Inflammatory macrophage (primary cell): ENCODE measurements at regions not wholly inside any gene's neighbourhood (a gene's known extent, or its start where the extent isn't known, plus 50 kb on each side); places are given as distances from the start of the nearest gene placed in this dataset.
"Not testable (repeated sequence)": the region's sequence is repeated elsewhere in the genome, so short reads cannot be mapped to it uniquely, and the experiment has no call there.

Experiments used
- DNase-seq, 2 donors: peaks; one replicate each; pipeline ENCODE4 v3.0.0-alpha.2; 2020 to 2022

DNA sequence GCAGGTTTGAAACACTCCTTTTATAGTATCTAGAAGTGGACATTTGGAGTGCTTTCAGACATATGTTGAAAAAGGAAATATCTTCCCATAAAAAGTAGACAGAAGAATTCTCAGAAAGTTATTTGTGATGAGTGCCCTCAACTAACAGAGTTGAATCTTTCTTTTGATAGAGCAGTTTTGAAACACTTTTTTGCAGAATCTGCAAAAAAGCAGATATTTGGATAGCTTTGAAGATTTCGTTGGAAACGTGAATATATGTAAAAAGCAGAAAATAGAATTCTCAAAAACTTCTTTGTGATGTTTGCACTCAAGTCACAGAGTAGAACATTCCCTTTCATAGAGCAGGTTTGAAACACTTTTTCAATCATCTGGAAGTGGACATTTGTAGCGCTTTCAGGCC lies 676.4 kb upstream of the ZNF337 start:
- not testable (repeated sequence) for DNase-seq

DNA sequence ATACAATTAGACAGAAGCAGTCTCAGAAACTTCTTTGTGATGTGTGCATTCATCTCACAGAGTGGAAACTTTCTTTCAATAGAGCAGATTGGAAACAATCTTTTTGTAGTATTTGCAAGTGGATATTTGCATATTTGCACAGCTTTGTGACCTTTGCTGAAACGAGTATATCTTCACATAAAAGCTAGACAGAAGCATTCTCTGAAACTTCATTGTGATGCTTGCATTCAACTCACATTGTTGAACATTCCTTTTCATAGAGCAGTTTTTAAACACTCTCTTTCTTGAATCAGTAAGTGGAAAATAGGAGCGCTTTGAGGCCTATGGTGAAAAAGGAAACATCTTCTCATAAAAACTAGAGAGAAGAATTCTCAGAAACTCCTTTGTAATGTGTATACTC lies 657.9 kb upstream of the ZNF337 start:
- no peak for DNase-seq

DNA sequence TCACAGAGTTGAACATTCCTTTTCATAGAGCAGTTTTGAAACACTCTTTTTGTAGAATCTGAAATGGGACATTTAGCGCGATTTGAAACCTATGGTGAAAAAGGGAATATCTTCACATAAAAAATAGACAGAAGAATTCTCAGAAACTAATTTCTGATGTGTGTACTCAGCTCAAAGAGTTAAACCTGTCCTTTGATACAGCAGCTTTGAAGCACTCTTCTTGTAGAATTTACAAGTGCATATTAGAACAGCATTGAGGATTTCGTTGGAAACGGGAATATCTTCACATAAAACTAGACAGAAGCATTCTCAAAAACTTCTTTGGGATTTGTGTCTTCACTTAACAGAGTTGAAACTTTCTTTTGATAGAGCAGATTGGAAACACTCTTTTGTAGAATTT lies 650.7 kb upstream of the ZNF337 start:
- no peak for DNase-seq

DNA sequence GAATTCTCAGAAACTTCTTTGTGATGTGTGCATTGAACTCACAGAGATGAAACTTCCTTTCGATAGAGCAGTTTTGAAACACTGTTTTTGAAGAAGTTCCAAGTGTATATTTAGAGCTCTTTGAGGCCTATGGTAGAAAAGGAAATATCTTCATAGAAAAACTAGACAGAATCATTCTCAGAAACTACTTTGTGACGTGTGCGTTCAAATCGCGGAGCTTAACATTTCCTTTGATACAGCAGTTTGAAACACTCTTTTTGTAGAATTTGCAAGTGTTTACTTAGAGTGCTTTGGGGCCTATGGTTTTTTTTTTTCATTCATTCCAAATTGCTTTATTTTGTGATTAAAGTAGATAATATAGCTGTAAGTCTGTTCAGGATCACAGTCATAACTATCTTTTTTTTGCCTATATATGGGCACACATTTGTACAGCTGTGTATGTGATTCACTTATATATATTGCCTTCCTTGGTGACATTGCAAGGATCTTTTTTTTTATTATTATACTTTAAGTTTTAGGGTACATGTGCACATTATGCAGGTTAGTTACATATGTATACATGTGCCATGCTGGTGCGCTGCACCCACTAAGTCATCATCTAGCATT lies 643.9 kb upstream of the ZNF337 start:
- DNase-seq = not testable (repeated sequence)

DNA sequence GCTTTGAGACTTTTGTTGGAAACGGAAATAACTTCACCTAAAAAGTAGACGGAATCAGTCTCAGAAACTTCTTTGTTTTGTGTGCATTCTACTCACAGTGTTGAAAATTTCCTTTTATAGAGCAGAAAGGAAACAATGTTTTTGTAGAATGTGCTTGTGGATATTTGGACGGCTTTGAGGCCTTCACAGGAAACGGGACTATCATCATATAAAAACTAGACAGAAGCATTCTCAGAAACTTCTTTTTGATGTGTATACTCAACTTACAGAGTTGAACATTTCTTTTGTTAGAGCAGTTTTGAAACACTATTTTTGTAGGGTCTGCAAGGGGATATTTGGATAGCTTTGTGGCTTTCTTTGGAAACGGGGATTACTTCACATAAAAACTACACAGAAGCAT lies 627.5 kb upstream of the ZNF337 start:
- no peak for DNase-seq

DNA sequence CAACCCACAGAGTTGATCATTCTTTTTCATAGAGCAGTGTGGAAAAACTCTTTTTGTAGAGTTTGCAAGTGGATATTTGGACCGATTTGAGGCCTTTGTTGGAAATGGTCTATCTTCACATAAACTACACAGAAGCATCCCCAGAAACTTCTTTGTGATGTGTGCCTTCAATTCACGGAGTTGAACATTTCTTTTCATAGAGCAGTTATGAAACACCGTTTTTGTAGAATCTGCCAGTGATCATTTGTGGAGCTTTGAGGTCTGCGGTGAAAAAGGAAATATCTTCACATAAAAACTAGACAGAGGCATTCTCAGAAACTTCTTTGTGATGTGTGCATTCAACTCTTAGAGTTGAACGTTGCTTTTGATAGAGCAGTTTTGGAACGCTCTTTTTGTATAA lies 618.4 kb upstream of the ZNF337 start:
- no peak for DNase-seq

DNA sequence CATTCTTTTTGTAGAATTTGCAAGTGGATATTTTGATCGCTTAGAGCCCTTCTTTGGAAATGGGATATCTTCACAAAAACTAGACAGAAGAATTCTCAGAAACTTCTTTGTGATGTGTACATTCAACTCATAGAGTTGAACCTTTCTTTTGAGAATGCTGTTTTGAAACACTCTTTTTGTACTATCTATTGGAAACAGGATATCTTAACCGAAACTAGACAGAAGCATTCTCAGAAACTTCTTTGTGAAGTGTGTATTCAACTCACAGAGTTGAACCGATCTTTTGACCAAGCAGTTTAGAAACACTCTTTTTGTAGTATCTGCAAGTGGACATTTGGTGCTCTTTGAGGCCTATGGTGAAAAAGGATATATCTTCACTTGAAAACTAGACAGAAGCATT lies 613.1 kb upstream of the ZNF337 start:
- not testable (repeated sequence) for DNase-seq

DNA sequence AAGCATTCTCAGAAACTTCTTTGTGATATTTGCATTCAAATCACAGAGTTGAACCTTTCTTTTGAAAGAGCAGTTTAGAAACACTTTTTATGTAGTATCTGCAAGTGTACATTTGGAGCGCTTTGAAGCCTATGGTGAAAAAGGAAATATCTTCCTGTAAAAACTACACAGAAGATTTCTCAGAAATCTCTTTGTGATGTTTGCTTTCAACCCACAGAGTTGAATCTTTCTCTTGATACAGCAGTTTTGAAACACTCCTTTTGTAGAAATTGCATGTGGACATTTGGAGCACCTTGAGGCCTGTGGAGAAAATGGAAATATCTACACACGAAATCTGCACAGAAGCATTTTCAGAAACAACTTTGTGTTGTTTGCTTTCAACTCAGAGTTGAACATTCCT lies 612.3 kb upstream of the ZNF337 start:
- no peak for DNase-seq

DNA sequence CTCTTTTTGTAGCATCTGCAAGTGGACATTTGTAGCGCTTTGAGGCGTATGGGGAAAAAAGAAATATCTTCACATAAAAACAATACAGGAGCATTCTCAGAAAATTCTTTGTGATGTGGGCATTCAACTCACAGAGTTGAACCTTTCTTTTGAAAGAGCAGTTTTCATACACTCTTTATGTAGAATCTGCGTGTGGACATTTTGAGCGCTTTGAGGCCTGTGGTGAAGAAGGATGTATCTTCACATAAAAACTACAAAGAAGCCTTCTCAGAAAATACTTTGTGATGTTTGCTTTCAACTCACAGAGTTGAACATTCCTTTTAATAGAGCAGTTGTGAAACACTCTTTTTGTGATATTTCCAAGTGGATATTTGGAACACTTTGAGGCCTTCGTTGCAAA lies 598.4 kb upstream of the ZNF337 start:
- no peak for DNase-seq

DNA sequence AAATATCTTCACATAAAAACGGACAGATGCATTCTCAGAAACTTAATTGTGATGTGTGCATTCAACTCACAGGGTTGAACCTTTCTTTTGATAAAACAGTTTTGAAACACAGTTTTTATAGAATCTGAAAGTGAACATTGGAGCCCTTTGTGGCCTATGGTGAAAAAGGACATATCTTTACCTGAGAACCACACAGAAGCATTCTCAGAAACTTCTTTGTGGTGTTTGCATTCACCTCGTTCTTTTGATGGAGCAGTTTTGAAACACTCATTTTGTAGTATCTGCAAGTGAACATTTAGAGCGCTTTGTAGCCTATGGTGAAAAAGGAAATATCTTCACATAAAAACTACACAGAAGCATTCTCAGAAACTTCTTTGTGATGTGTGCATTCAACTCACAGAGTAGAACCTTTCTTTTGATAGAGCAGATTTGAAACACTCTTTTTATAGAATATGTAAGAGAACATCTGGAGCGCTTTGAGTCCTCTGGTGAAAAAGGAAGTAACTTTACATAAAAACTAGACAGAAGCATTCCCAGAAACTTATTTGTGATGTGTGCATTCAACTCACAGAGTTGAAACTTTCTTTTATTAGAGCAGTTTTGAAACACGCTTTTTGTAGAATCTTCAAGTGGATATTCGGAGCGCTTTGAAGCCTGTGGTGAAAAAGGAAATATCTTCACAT lies 591.9 kb upstream of the ZNF337 start:
- not testable (repeated sequence) for DNase-seq

DNA sequence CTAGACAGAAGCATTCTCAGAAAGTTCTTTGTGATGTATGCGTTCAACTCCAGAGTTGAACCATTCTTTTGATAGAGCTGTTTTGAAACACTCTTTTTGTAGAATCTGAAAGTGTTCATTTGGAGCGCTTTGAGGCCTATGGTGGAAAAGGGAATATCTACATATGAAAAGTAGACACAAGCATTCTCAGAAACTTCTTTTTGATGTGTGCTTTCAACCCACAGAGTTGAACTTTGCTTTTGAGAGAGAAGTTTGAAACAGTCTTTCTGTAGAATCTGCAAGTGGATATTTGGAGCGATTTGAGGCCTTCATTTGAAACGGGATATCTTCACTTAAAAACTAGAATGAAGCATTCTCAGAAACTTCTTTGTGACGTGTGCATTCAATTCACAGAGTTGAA lies 582.6 kb upstream of the ZNF337 start:
- DNase-seq = no peak

DNA sequence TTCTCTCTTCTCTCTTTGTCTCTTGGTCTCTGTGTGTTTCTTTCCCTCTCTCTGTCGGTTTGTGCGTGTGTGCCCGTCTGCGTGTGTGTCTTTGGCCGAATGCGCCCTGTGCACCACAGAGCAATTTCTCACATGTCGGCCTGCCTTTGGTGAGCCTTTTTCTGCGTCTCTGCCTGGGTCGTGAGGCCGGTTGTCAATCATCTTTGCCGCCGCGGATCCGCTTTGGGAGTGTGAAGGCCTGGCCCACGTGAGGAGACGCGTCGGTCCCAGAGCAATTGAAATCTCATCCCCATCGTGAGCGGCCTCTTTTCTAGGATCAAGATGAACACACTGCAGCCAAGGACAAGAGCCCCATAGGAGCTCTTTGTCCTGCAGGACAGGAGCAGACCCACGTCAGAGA lies 580.7 kb upstream of the ZNF337 start:
- no peak for DNase-seq

DNA sequence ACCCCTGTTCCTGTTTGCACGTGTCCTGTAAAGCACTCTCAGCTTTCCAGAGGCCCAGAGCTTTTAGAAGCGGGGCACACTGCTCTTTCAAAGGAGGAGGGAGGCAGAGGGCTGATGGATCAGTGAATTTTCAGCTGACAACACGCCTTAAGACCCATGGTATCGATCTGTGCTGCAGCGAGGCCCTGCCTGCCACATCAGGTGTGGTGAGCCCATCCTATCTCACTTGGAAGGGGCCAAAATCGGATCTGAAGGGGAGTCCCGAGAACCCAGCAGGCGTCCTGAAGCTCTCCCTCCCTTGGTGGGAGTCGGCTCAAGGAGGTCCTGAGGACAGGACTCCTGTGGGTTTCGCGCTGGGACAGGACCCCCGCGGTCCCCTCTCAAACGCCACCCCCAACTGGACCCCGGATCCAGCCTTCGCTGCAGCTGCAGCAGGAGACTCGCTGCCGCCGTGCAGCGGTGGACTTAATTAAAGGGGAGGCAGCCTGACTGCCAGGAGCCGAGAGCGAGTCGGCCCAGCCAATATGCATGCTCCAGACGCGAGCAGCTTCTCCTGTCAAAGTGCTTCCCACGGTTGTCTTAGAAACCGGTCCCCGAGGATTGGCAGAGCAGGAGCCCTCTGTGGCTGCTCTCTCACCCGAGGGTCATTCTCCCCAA lies 580.0 kb upstream of the ZNF337 start:
- DNase-seq = no peak

DNA sequence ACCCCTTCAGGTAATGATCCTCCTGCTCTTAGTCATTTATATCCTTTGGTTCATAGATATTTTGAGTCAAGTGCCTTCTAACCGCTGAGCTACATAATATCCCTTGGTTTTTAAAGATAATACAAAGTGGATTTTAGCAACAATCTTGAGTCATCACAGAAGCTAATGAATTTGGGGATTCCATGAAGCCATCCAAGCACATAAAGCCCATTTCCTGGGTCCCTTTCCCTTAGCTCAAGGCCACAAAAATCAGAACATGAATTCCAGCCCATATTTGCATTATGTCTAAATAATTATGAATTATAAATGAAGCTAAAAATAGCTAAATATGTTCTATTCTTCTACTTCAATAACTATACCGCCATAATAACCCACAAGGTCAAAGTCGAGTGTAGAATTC lies 572.1 kb upstream of the ZNF337 start:
- DNase-seq = not testable (repeated sequence)

DNA sequence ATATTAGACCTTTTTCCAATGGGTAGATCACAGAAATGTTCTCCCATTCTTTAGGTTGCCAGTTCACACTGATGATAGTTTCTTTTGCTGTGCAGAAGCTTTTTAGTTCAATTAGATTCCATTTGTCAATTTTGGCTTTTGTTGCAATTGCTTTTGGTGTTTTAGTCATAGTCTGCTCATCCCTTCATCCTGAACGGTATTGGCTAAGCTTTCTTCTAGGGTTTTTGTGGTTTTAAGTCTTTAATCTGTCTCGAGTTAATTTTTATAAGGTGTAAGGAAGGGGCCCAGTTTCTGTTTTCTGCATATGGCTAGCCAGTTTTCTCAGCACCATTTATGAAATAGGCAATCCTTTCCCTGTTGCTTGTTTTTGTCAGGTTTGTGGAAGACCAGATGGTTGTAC lies 564.3 kb upstream of the ZNF337 start:
- not testable (repeated sequence) for DNase-seq

DNA sequence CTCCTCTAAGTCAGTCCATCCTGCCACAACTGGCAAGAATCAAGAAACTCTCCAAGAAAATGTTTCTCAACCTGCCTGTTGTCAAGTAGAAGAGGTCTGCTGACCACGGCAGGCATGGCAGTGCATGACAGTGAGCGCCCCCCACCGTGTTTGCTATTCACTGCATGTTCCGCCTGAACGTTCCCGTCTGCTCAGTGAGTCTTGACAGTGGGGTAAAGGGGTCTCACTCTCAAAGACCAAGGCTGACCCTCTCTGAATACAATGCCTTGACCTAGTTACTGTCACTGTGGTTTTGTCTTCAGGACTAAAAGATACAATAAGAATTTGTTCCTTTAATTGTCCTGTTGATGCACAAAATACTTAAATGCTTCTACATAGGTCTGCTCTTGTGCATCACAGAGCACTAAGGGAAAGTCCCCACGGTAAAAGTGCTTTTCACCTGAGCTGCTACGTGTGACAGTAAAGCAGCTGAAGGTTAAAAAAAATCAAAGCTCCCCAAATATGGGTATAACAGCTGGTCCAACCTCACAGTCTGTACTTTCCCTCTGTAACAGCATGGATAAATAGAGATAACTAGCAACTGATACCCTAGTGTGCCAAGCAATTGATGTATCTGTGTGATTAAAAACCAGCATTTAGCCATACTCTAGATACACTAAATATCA lies 555.8 kb upstream of the ZNF337 start:
- DNase-seq = not testable (repeated sequence)

DNA sequence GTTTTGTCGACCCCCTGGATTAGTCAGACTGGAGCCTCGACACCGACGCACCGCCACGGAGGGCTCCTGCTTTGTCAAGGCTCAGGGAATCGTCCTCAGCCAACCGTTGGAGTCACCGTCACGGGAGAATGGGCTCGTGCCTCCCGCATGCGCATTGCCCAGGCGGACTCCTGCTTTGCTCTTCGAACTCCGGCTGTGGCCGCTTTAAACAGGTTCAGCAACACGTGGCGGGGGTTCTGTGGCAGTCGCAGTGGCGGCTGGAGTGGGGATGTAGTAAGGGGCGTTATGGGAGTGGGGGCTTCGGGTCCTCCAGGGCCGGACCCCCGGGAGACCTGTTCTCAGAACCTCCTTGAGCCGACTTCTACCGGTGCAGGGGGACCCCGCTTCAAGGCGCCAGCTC lies 554.7 kb upstream of the ZNF337 start:
- DNase-seq = not testable (repeated sequence)

DNA sequence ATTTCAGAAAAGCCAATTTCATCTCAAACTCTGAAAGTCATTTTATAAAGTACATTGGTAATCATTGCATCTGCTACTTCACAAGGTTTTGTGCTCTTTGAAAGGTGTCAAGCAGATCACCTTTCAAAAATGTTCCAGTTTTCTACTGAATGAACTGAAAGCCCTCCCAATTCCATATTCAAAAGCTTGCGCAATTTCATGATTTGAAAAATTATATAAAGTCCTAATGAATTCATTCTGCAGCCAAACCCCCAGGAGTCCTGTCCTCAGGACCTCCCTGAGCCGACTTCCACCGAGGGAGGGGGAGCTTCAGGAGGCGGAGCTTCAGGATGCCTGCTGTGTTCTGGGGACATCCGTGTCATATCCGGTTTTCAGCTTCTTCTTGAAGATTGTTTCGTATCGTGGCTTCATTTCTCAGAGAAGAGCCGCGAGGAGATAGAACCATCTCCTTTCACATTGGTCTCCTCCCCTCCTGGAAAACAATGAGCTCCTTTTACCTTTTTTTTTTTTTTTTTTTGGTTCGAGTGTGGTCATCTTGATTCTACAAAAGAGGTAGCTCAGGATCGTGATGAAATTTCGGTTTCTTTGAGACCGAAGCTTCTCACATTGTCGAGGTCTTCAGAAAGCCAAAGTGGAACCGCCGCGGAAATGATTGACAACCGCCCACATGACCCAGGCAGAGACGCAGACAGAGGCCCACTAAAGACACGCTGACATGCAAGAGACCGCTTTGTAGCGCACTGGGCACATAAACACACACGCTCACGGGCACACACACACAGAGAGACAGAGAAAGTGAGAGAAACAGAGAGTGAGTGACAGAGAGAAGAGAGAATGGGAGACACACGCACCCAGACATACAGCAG lies 553.8 kb upstream of the ZNF337 start:
- not testable (repeated sequence) for DNase-seq

DNA sequence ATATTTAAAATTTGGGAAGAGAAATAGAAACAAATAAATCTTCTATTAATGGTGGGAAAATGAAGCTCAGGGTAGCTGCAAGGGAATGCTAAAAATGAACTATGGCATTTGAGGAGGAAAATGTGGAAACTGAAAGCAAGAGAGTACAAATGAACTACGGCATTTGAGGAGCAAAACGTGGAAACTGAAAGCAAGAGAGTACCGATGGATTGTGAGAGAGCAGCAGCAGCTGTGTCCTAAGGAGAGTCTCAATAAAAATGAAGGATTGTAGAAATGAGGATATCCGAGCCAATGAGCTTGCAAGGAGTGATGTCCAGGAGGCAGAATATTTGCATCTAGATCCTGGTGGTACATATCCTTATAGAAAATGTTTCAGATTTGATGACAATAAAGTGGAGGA lies 547.1 kb upstream of the ZNF337 start:
- DNase-seq = no peak

DNA sequence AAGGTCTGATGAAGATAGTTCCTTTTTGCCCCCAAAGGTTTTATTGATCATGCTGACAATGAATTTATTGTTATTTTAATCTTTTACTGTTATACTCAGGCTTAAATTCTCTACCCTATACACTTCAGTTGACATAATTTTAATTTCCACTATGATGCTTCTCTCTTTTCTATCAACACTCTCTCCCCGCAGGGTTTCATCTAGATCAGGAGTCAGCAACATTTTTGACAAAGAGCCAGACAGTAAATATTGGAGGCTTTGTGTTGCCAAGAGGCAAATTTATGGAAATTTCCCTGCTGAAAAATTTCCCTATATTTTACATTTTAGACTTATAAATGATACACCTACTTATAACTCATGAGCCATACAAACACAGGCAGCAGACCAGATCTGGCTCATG lies 524.0 kb upstream of the ZNF337 start:
- not testable (repeated sequence) for DNase-seq

DNA sequence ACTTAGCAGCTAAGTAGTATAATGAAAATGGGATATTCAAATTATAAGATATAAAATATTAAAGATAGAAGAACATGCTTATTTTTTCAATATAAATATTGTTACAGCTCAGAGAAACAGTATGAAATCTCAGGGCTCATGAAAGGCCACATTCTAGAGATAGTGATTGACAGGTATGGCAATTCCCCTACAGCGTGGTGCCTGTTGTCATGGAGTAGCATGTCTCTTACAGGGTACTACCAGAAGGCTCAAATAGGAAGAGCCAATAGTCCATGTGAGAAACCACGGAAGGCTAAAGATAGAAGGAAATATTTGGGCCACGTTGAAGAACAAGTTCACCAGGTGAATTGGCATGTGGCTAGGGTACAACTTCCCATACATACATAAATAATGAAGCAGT lies 522.9 kb upstream of the ZNF337 start:
- not testable (repeated sequence) for DNase-seq

DNA sequence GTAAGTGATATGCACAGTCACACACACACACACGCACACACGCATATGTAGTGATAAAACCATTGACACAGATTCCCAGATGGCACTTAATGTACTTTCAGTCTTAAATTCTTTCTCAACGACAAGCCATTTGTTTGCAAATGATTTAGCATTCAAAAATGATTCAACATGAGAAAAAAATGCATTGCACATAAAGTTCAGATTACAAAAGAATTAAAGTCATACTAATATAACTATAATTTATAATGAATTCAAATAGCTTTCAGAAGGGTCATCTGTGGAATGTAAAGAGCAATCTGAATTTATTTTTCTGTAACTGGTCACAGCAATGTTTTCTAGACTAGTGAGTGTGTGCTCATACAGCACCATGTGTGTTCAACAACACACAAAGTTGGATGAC lies 521.6 kb upstream of the ZNF337 start:
- DNase-seq = no peak

DNA sequence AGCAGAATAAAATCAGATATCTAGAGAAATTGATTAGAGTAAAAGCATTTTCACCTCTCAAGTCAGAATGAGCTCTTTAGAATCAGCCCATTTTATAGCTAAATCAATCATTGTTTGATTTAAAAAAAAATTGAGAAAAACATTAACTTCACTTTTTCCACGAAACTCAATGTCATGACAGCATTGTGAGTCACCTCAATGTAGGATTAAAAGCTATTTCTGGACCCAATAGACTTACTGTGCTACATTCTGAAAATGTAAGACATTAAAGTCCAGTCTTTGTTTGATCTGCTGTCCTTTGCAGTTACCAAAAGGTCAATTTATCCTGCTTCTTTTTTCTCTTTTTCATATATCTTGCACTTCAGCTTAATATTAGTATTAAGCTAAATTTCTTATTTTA lies 519.4 kb upstream of the ZNF337 start:
- DNase-seq = no peak
